ENCODE measurements at regions not wholly inside any gene's neighbourhood (a gene's known extent, or its start where the extent isn't known, plus 50 kb on each side); places are given as distances from the start of the nearest gene placed in this dataset.

- DNase-seq, result peak; percentile 11
- in situ Hi-C loops (cut with HindIII; ENCODE audit: low pct_ligation_motif_present, low pct_unique_long_range_greater_than_20kb, low sequenced_read_pairs), result no loop called here
Measured at GRCh38 chr2:38178556-38179419, 102.8 kb upstream of the CYP1B1 start.

GRCh38 chr2:38178119-38178518 is 102.2 kb upstream of the CYP1B1 start:
- in situ Hi-C loops (cut with HindIII; ENCODE audit: low pct_ligation_motif_present, low pct_unique_long_range_greater_than_20kb, low sequenced_read_pairs), result no loop called here
- no peak for DNase-seq

DNA sequence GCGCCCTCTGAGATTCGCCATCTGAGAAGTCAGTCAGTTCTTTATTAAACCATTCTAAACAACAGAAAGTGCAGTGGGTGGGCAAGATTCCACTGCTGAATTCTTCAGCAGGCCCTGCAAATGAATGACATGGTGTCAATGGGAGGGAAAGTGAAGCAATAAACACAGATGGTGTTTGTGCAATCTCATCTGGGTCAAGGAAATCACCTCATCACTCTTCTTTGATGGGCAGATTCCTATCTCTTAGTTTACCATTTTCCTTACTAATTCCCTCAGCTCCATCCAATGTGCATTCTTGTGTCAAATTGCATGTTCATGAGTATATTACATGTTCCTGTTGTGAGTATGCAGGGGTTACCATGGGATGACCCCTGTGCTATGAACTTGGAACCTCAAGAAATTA is 100.7 kb upstream of the CYP1B1 start:
- in situ Hi-C loops (cut with HindIII; ENCODE audit: low pct_ligation_motif_present, low pct_unique_long_range_greater_than_20kb, low sequenced_read_pairs), result no loop called here
- no peak for DNase-seq

GRCh38 chr2:38174646-38175423 is 98.9 kb upstream of the CYP1B1 start:
- in situ Hi-C loops (cut with HindIII; ENCODE audit: low pct_ligation_motif_present, low pct_unique_long_range_greater_than_20kb, low sequenced_read_pairs), result no loop called here
- DNase-seq, result peak; percentile 86

DNA sequence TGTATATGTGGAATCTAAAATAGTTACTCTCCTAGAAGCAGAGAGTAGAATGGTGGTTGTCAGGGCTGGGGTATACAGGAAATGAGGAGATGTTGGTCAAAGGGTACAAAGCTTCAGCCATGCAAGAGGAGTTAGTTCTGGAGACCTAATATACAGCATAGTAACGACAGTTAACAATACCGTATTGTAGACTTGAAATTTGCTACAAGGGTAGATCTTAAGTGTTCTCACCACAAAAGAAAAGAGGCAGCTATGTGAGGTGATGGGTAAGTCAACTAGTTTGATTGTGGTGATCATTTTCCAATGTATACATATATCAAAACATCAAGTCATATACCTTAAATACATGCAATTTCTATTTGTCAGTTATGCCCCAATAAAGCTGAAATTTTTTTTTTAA is 98.2 kb upstream of the CYP1B1 start:
- in situ Hi-C loops (cut with HindIII; ENCODE audit: low pct_ligation_motif_present, low pct_unique_long_range_greater_than_20kb, low sequenced_read_pairs), result no loop called here
- DNase-seq, result no peak

GRCh38 chr2:38173683-38174082 is 97.7 kb upstream of the CYP1B1 start:
- in situ Hi-C loops (cut with HindIII; ENCODE audit: low pct_ligation_motif_present, low pct_unique_long_range_greater_than_20kb, low sequenced_read_pairs), result no loop called here
- DNase-seq, result no peak

DNA sequence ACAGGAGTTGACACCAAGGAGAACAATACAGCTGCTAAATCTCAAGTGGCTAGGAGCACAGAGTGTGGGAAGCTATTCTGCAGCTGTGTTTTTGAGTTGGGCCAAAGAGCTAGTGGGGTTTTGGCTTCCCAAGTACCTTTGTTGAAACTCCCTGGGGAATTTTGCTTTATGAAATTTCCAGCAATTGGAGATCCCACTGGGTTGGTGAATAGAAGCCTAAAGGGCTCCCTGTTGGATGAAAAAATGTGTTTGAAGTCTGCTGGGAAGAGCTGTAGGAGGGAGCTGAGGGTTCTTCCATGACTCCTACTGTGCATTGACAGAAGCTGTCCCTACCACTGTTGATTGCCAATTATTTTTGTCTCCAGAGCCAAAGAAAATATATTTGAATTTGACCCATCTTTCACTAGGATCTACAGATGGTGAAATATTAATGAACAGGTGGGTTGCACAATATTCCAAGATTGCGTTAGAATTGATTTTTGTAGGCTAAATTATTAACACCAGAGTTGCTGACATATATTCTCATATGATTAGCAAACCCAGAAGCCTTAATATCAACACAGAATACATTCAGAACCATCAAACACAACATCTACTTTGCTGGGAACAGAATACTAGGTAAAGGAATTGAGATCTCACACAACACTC is 95.4 kb upstream of the CYP1B1 start:
- in situ Hi-C loops (cut with HindIII; ENCODE audit: low pct_ligation_motif_present, low pct_unique_long_range_greater_than_20kb, low sequenced_read_pairs), result no loop called here
- no peak for DNase-seq

- no peak for DNase-seq
- in situ Hi-C loops (cut with HindIII; ENCODE audit: low pct_ligation_motif_present, low pct_unique_long_range_greater_than_20kb, low sequenced_read_pairs), result no loop called here
Measured at GRCh38 chr2:38170733-38171132, 94.8 kb upstream of the CYP1B1 start.

DNA sequence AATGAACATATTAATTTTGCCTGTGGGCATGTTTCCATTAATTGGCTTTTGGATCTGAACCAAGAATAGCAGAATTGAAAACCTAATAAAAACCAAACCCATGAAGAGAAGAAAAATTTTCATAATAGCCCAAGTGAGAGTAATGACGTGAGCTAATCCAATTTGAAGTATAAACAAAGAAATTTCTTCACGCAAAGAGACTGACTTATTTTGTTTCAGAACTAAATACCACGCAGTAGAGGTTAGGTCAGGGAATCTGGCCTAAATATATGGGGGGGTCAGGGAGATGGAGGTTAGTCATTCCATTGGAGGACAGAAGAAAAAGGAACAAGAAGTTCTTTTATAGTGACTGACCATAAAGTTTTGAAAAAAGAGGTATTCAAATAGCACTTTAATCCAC is 94.1 kb upstream of the CYP1B1 start:
- in situ Hi-C loops (cut with HindIII; ENCODE audit: low pct_ligation_motif_present, low pct_unique_long_range_greater_than_20kb, low sequenced_read_pairs), result no loop called here
- no peak for DNase-seq

DNA sequence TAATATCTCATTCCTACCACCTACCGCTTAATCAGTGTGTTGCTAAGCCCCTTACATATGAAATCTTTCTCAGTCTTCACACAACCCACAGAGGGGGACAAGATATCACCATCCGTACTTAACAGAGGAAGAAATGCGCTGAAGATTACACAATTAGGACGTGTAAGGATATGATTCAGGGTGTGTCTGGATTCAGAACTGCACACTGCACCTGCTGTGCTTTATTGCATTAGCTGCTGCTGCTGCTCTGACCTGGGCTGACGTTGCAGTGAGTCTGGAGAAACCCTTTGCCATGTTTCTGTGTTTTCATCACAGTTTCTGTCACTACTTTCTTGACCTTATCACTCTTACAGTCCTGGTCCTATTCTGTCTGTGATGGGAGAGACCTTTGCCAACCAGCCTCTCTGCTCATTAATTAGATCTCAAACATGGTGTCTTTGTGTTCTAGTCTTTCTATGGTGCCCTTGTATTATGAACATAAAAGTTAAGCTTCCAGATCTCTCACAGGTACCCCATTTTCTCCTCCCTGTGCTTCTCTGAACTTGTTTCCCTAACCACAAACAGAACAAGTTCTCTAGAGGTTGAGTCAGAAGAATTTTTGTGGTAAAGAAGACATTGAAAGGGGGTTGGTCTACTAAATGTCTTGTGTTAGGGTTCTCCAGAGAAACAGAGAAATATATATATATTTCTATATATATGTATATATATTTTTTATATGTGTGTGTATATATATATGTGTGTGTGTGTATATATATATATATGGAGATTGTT is 92.9 kb upstream of the CYP1B1 start:
- in situ Hi-C loops (cut with HindIII; ENCODE audit: low pct_ligation_motif_present, low pct_unique_long_range_greater_than_20kb, low sequenced_read_pairs), result no loop called here
- DNase-seq, result peak; percentile 60

DNA sequence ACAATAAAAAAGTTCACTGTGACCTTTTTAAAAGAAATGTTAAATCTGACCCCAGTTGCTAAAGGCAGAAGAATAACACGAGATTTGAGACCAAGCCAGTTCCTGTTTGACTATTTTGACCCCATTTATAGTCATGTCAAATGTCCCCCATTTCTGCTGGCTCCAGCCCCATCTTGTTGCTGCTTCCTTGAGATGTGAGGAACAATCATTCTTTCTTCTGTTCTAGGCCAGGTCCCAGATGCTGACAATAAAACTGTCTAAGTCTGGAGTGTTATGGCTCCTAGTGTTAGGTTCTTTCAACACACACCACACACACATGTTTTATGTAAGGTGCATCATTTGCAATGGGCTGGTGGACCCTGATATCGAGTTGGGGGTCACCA is 92.0 kb upstream of the CYP1B1 start:
- no peak for DNase-seq
- in situ Hi-C loops (cut with HindIII; ENCODE audit: low pct_ligation_motif_present, low pct_unique_long_range_greater_than_20kb, low sequenced_read_pairs), result no loop called here

- in situ Hi-C loops (cut with HindIII; ENCODE audit: low pct_ligation_motif_present, low pct_unique_long_range_greater_than_20kb, low sequenced_read_pairs), result no loop called here
- DNase-seq, result no peak
Measured at GRCh38 chr2:38165698-38166097, 89.7 kb upstream of the CYP1B1 start.

GRCh38 chr2:38164881-38165280 is 88.9 kb upstream of the CYP1B1 start:
- in situ Hi-C loops (cut with HindIII; ENCODE audit: low pct_ligation_motif_present, low pct_unique_long_range_greater_than_20kb, low sequenced_read_pairs), result no loop called here

DNA sequence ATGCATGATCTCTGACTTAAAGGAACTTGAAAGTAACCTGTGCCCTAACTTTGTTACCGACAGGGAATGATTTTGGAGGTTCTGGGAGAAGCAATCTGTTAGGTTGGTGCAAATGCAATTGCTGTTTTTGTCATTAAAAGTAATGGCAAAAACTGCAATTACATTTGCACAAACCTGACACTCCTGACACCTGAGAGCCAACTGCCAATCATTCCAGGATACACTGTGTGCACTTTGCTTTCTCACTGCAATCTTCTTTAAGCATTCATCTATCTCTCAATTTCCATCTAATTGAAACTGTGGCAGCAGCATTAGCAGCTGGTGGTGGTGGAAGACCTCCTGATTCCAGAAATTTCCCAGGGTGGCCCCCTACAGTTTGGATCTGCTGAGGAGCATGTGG is 87.6 kb upstream of the CYP1B1 start:
- in situ Hi-C loops (cut with HindIII; ENCODE audit: low pct_ligation_motif_present, low pct_unique_long_range_greater_than_20kb, low sequenced_read_pairs), result no loop called here
- no peak for DNase-seq

More at GRCh38 chr2:38164881-38165280, 88.9 kb upstream of the CYP1B1 start:
- peak; percentile 88 for DNase-seq

DNA sequence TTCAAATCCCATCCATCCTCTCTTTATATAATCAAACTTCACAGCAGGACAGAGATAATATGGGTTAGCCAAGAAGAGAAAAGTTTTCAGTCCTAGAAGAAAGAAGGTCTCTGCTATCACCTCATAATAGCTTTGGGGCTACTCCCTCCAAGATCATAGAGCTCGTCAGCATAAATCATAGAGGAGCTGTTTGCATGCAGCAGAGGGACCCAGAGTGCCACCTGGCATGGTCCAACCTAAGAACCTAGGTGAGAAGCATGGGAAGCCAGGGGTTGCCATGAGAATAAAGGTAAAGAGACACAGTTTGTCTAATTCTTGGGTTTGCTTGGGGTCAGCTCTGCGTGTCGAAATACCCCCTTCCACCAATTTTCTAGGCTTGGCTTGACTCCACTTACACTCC is 87.1 kb upstream of the CYP1B1 start:
- DNase-seq, result no peak
- in situ Hi-C loops (cut with HindIII; ENCODE audit: low pct_ligation_motif_present, low pct_unique_long_range_greater_than_20kb, low sequenced_read_pairs), result no loop called here

DNA sequence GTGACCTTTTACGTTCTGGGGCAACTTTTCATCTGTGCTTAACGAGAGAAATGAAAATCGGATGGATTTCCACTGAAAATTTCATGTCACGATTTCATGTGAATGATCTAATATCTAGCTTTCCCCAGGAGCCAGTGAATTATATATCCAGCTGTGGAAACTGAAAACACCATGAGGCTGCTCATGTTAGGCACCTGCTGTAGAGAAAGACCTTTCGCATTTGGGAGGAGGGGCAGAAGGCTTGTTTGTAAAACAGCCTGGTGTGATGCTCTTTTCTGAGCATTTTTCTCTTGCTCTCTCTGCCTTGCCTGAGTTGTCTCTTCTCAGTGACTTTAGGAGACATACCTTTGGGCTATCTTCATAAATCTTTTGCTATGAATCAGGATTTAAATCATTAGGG is 84.6 kb upstream of the CYP1B1 start:
- DNase-seq, result no peak
- in situ Hi-C loops (cut with HindIII; ENCODE audit: low pct_ligation_motif_present, low pct_unique_long_range_greater_than_20kb, low sequenced_read_pairs), result no loop called here

GRCh38 chr2:38159597-38159996 is 83.6 kb upstream of the CYP1B1 start:
- in situ Hi-C loops (cut with HindIII; ENCODE audit: low pct_ligation_motif_present, low pct_unique_long_range_greater_than_20kb, low sequenced_read_pairs), result no loop called here
- DNase-seq, result no peak

DNA sequence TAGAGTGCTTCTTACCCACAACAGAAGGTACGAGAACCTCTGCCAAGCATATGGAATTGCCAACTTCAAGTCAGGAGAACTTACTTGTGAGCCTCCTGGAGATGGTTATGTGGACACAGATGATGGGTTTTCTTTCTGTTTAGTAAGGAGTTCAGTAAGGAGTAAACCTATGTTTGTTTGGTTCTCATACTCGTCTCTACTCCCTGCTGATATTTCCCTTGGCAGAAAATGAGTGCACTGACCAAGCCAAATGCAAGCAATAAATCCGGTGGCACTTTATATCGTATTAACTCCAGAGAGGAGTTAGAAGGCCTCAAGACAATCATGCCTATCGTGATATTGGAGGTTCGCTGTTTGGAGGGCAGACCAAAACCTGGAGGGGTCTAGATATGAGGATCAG is 83.2 kb upstream of the CYP1B1 start:
- in situ Hi-C loops (cut with HindIII; ENCODE audit: low pct_ligation_motif_present, low pct_unique_long_range_greater_than_20kb, low sequenced_read_pairs), result no loop called here
- no peak for DNase-seq
